Right atrium auricular region (tissue), 2 donors: ENCODE measurements at regions not wholly inside any gene's neighbourhood (a gene's known extent, or its start where the extent isn't known, plus 50 kb on each side); places are given as distances from the start of the nearest gene placed in this dataset.

ENCODE experiments used
- DNase-seq: peaks from one replicate; pipeline ENCODE4 v3.0.0-alpha.2; 2019; ENCODE audit warnings: low spot score
- H3K27ac ChIP-seq, 2 donors: fragments of 200-600 bp; sonication (generic); 1 replicate in 1 of 2; 2 replicates in 1 of 2; pipeline ENCODE4 v1.5.1; 2016 to 2019
- H3K27me3 ChIP-seq, 2 donors: fragments of 200-600 bp; sonication (generic); one replicate each; pipeline versions ENCODE4 v1.5.1 to v1.6.0; 2017 to 2019
- H3K36me3 ChIP-seq: fragments of 200-600 bp; sonication (generic); one replicate; pipeline ENCODE4 v1.5.1; 2016
- H3K4me1 ChIP-seq, 2 donors: fragments of 200-600 bp; sonication (generic); one replicate each; pipeline versions ENCODE4 v1.5.1 to v1.6.0; 2017 to 2019
- H3K4me3 ChIP-seq, 2 donors: fragments of 200-600 bp; sonication (generic); 1 replicate in 1 of 2; 2 replicates in 1 of 2; pipeline ENCODE4 v1.5.1; 2017 to 2019; ENCODE audit warnings: mild to moderate bottlenecking in 1 of 2, moderate library complexity in 1 of 2
- H3K9me3 ChIP-seq, 2 donors: fragments of 200-600 bp; sonication (generic); one replicate each; pipeline ENCODE4 v1.5.1; 2019
- CTCF ChIP-seq, 2 donors: fragments of 200-600 bp; sonication (generic); IDR thresholded peaks; one replicate each; pipeline ENCODE4 v1.5.1; 2019; ENCODE audit warnings: antibody characterized with exemption in 2 of 2

- peaks cover 0 to 11% of the 10 kb centered on the region in 2 donors for H3K4me1 ChIP-seq
- no peak for DNase-seq
- no peak for TF ChIP-seq CTCF (IDR thresholded peaks at IDR 0.05)
- H3K9me3 ChIP-seq: peaks cover 0 to 5% of the 10 kb centered on the region in 2 donors
- H3K36me3 ChIP-seq: no peaks in the 10 kb centered on the region
- no peak overlapping the region for H3K4me3 ChIP-seq
- H3K27ac ChIP-seq: no peak overlapping the region
- no peaks in the 10 kb centered on the region for H3K27me3 ChIP-seq
Observed at GRCh38 chr9:105070176-105070575, 142.2 kb upstream of the ABCA1 start.

- no peak for TF ChIP-seq CTCF (IDR thresholded peaks at IDR 0.05)
Observed at GRCh38 chr9:105072476-105072875, 144.5 kb upstream of the ABCA1 start.

GRCh38 chr9:105073147-105073546 lies 145.2 kb upstream of the ABCA1 start:
- Histone ChIP-seq H3K4me1 (no peaks in the 10 kb centered on the region), H3K27ac (no peak overlapping the region), H3K27me3 (no peaks in the 10 kb centered on the region), H3K4me3 (no peak overlapping the region), H3K36me3 (no peaks in the 10 kb centered on the region), H3K9me3 (peaks cover 0 to under 1% of the 10 kb centered on the region in 2 donors)
- no peak for TF ChIP-seq CTCF (IDR thresholded peaks at IDR 0.05)
- DNase-seq: no peak

More at GRCh38 chr9:105072476-105072875, 144.5 kb upstream of the ABCA1 start:
- no peak for DNase-seq
- Histone ChIP-seq H3K4me1 (no peaks in the 10 kb centered on the region), H3K9me3 (peaks cover 0 to 5% of the 10 kb centered on the region in 2 donors), H3K27ac (no peak overlapping the region), H3K27me3 (no peaks in the 10 kb centered on the region), H3K4me3 (no peak overlapping the region), H3K36me3 (no peaks in the 10 kb centered on the region)

GRCh38 chr9:105074491-105074890 lies 146.5 kb upstream of the ABCA1 start:
- Histone ChIP-seq H3K27me3 (no peaks in the 10 kb centered on the region), H3K36me3 (no peaks in the 10 kb centered on the region), H3K4me1 (no peaks in the 10 kb centered on the region), H3K9me3 (no peaks in the 10 kb centered on the region), H3K27ac (no peak overlapping the region), H3K4me3 (no peak overlapping the region)
- TF ChIP-seq CTCF (IDR thresholded peaks at IDR 0.05): no peak
- DNase-seq: no peak

GRCh38 chr9:105076729-105077128 lies 148.8 kb upstream of the ABCA1 start:
- no peaks in the 10 kb centered on the region for H3K27me3 ChIP-seq
- no peak overlapping the region for H3K27ac ChIP-seq
- DNase-seq: no peak
- TF ChIP-seq CTCF (IDR thresholded peaks at IDR 0.05): no peak
- no peaks in the 10 kb centered on the region for H3K9me3 ChIP-seq
- H3K36me3 ChIP-seq: no peaks in the 10 kb centered on the region
- H3K4me1 ChIP-seq: no peaks in the 10 kb centered on the region
- H3K4me3 ChIP-seq: no peak overlapping the region

GRCh38 chr9:105079457-105079856 lies 151.5 kb upstream of the ABCA1 start:
- Histone ChIP-seq H3K27ac (no peak overlapping the region), H3K9me3 (no peaks in the 10 kb centered on the region), H3K4me3 (no peak overlapping the region), H3K4me1 (no peaks in the 10 kb centered on the region), H3K27me3 (no peaks in the 10 kb centered on the region), H3K36me3 (no peaks in the 10 kb centered on the region)
- no peak for TF ChIP-seq CTCF (IDR thresholded peaks at IDR 0.05)
- DNase-seq: no peak
